Breast epithelium (tissue), 4 donors: ENCODE measurements at regions not wholly inside any gene's neighbourhood (a gene's known extent, or its start where the extent isn't known, plus 50 kb on each side); places are given as distances from the start of the nearest gene placed in this dataset.

Source experiments
- DNase-seq, 2 donors: peaks; one replicate each; pipeline ENCODE4 v3.0.0-alpha.2; 2019; ENCODE audit warnings: low spot score in 2 of 2
- H3K27ac ChIP-seq, 2 donors: fragments of 200-600 bp; sonication (generic) in 1 of 2; one replicate each; pipeline ENCODE4 v1.5.1; 2016 to 2019; ENCODE audit warnings: mild to moderate bottlenecking in 1 of 2
- H3K27me3 ChIP-seq, 2 donors: fragments of 200-600 bp; sonication (generic) in 1 of 2; one replicate each; pipeline versions ENCODE4 v1.5.1 to v1.6.0; 2017 to 2019; ENCODE audit warnings: control low read depth in 1 of 2, mild to moderate bottlenecking in 1 of 2
- H3K36me3 ChIP-seq: fragments of 200-600 bp; one replicate; pipeline ENCODE4 v1.5.1; 2019
- H3K4me1 ChIP-seq, 2 donors: fragments of 200-600 bp; sonication (generic); one replicate each; pipeline ENCODE4 v1.5.1; 2016 to 2019; ENCODE audit warnings: control low read depth in 1 of 2
- H3K4me3 ChIP-seq, 3 donors: fragments of 200-600 bp; sonication (generic); 1 replicate in 2 of 3; 2 replicates in 1 of 3; pipeline ENCODE4 v1.5.1; 2016 to 2019; ENCODE audit warnings: mild to moderate bottlenecking in 3 of 3, moderate library complexity in 2 of 3
- H3K9me3 ChIP-seq, 2 donors: fragments of 200-600 bp; sonication (generic) in 1 of 2; one replicate each; pipeline ENCODE4 v1.5.1; 2016 to 2019; ENCODE audit warnings: control low read depth in 1 of 2
- POLR2A ChIP-seq: fragments of 450-650 bp; IDR thresholded peaks from one replicate; pipeline ENCODE4 v1.6.1; 2016; ENCODE audit warnings: antibody characterized with exemption, mild to moderate bottlenecking, moderate library complexity
- POLR2AphosphoS5 ChIP-seq, 3 donors: sonication (generic); formaldehyde crosslinking; IDR thresholded peaks; one replicate each; pipeline ENCODE4 v1.6.1; 2017; ENCODE audit warnings: antibody characterized with exemption in 3 of 3
- intact Hi-C: fragments of 100-400 bp; cut with DNase I; formaldehyde crosslinking; loops from one replicate; pipeline ENCODE4 v1.15.1; 2023; ENCODE audit warnings: low total_unique reads
- TF ChIP-seq, protein P1 (sequence below), 3 donors: fragments of 450-650 bp; IDR thresholded peaks; one replicate each; pipeline ENCODE4 v1.5.1; 2016 to 2017; ENCODE audit warnings: antibody characterized with exemption in 3 of 3, mild to moderate bottlenecking in 3 of 3, moderate library complexity in 3 of 3

DNA sequence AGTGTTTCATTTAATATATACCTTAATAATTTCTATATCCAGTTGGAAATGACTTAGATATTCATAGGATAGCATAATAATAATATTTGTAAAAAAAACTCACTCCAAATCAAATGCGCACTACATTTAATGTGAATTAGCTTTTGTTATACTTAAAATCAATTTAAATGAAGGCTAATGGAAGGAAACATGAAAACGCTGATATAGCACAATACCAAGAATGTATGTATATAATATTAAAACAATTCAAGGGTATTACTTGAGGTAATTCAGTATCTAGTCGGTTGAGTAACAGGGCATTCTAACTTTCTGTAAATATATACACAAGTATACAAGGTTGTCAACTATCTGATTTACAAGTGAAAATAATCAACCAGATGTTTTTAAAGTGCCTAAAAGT lies 307.1 kb upstream of the TEX13C start:
- intact Hi-C loops, result no loop called here
- Histone ChIP-seq H3K27me3 (no peaks in the 10 kb centered on the region), H3K4me1 (no peaks in the 10 kb centered on the region), H3K9me3 (no peaks in the 10 kb centered on the region), H3K4me3 (no peak overlapping the region), H3K36me3 (no peaks in the 10 kb centered on the region), H3K27ac (no peak overlapping the region)
- TF ChIP-seq POLR2A, result no peak
- TF ChIP-seq, protein P1, sequence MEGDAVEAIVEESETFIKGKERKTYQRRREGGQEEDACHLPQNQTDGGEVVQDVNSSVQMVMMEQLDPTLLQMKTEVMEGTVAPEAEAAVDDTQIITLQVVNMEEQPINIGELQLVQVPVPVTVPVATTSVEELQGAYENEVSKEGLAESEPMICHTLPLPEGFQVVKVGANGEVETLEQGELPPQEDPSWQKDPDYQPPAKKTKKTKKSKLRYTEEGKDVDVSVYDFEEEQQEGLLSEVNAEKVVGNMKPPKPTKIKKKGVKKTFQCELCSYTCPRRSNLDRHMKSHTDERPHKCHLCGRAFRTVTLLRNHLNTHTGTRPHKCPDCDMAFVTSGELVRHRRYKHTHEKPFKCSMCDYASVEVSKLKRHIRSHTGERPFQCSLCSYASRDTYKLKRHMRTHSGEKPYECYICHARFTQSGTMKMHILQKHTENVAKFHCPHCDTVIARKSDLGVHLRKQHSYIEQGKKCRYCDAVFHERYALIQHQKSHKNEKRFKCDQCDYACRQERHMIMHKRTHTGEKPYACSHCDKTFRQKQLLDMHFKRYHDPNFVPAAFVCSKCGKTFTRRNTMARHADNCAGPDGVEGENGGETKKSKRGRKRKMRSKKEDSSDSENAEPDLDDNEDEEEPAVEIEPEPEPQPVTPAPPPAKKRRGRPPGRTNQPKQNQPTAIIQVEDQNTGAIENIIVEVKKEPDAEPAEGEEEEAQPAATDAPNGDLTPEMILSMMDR (IDR thresholded peaks at IDR 0.05), result no peak
- no peak for TF ChIP-seq POLR2AphosphoS5 (IDR thresholded peaks at IDR 0.05)
- DNase-seq, result no peak

DNA sequence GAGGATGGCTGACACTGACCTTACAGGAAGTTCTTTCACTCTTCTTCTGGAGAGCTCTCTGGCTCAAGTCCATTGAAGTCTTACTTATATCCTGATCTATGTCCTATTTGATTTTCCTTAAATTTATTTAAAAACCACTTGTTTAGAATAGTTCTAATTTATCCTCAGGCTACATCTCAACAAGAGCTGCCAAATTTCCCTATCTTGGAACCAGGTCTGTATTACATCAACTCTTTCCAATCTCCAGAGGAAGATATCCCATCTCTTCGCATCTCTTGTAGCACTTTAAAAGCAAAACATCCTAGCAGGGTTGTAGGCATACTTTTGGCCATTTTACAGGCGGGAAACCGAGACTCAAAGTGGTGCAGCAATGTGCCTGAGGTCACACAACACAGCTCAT lies 290.5 kb upstream of the TEX13C start:
- no peak overlapping the region for H3K4me3 ChIP-seq
- DNase-seq, result no peak
- no peaks in the 10 kb centered on the region for H3K4me1 ChIP-seq
- TF ChIP-seq POLR2A (no peak), POLR2AphosphoS5 (IDR thresholded peaks at IDR 0.05) (no peak)
- TF ChIP-seq, protein P1 (IDR thresholded peaks at IDR 0.05), result no peak
- no peaks in the 10 kb centered on the region for H3K9me3 ChIP-seq
- H3K27ac ChIP-seq, result no peak overlapping the region
- no peaks in the 10 kb centered on the region for H3K36me3 ChIP-seq
- no peaks in the 10 kb centered on the region for H3K27me3 ChIP-seq
- intact Hi-C loops, result no loop called here
